ENCODE measurements at regions not wholly inside any gene's neighbourhood (a gene's known extent, or its start where the extent isn't known, plus 50 kb on each side); places are given as distances from the start of the nearest gene placed in this dataset.

DNA sequence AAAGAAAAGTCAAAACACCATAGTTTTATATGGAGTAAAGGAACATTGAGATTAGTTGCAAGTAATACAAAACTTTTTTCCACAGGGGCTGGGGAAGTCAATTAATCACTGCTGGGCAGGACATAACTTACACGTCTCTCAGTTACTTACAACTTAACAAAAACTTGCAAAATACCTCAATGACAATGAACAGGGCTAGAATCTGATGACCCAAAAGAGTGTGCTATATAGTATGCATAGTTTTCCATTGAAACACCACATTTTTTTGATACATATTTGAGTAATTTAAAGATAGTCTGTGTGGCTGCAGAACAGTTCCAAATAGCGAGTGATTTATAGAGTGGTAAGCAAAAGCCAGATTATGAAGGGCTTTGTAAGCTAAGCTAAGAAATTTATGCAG, 172.3 kb upstream of the TRPC5 start:
- Histone ChIP-seq H3K9ac (ENCODE audit: insufficient read depth, low read length) (no peak overlapping the region), H3K9me3 (ENCODE audit: control insufficient read depth, insufficient read depth, low read depth, low read length) (no peaks in the 10 kb centered on the region), H4K20me1 (ENCODE audit: control insufficient read depth, extremely low read depth, insufficient read depth, low read length) (no peaks in the 10 kb centered on the region), H3K27me3 (ENCODE audit: control insufficient read depth, insufficient read depth, low read length) (no peaks in the 10 kb centered on the region), H3K27ac (ENCODE audit: insufficient read depth, low read length) (no peak overlapping the region), H3K36me3 (ENCODE audit: control insufficient read depth, insufficient read depth, low read length) (no peaks in the 10 kb centered on the region), H3K79me2 (ENCODE audit: control insufficient read depth, insufficient read depth, low read length) (no peaks in the 10 kb centered on the region), H3K4me2 (ENCODE audit: extremely low read depth, insufficient read depth, low read length) (no peak overlapping the region), H2AFZ (ENCODE audit: low read length) (no peak overlapping the region), H3K4me1 (ENCODE audit: control insufficient read depth, extremely low read depth, insufficient read depth, low read length) (no peaks in the 10 kb centered on the region), H3K4me3 (replicated peaks in 1 of 4; ENCODE audit: control extremely low read depth in 1 of 4, insufficient read depth in 1 of 4, low read depth in 3 of 4, low read length in 4 of 4) (no peak overlapping the region)
- no peak for TF ChIP-seq EZH2 (IDR thresholded peaks at IDR 0.05; ENCODE audit: low read length, missing control alignments)
- TF ChIP-seq, protein P1, sequence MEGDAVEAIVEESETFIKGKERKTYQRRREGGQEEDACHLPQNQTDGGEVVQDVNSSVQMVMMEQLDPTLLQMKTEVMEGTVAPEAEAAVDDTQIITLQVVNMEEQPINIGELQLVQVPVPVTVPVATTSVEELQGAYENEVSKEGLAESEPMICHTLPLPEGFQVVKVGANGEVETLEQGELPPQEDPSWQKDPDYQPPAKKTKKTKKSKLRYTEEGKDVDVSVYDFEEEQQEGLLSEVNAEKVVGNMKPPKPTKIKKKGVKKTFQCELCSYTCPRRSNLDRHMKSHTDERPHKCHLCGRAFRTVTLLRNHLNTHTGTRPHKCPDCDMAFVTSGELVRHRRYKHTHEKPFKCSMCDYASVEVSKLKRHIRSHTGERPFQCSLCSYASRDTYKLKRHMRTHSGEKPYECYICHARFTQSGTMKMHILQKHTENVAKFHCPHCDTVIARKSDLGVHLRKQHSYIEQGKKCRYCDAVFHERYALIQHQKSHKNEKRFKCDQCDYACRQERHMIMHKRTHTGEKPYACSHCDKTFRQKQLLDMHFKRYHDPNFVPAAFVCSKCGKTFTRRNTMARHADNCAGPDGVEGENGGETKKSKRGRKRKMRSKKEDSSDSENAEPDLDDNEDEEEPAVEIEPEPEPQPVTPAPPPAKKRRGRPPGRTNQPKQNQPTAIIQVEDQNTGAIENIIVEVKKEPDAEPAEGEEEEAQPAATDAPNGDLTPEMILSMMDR (conservative IDR thresholded peaks at IDR 0.05 in 1 of 2, IDR thresholded peaks at IDR 0.05 in 1 of 2; ENCODE audit: low read depth in 1 of 2, low read length in 2 of 2): no peak
- DNase-seq (ENCODE audit: low read depth in 2 of 2): peak in 1 of 2 donors; percentile 7

DNA sequence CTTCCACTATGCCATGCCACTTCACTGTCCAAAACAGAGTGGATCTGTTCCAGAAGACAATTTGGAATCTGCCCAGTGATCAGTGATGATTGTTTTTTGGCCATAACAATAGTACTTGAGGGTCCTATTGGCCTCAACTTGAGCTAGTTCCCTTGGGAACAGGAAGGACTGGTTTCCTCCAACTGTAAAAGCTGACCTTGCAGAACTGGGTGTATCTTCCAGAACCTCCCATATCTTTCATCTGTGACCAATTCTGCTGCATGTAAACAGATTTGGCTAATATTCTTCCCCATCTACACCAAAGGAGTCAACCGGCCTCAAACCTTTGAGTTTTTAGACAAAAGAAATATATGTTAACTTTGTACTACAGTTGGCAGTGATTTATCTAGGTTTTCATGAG, 165.1 kb upstream of the TRPC5 start:
- DNase-seq (ENCODE audit: low read depth in 2 of 2): no peak
- Histone ChIP-seq H3K4me1 (ENCODE audit: control insufficient read depth, extremely low read depth, insufficient read depth, low read length) (no peaks in the 10 kb centered on the region), H4K20me1 (ENCODE audit: control insufficient read depth, extremely low read depth, insufficient read depth, low read length) (no peaks in the 10 kb centered on the region), H3K27me3 (ENCODE audit: control insufficient read depth, insufficient read depth, low read length) (no peaks in the 10 kb centered on the region), H3K4me2 (ENCODE audit: extremely low read depth, insufficient read depth, low read length) (no peak overlapping the region), H3K79me2 (ENCODE audit: control insufficient read depth, insufficient read depth, low read length) (no peaks in the 10 kb centered on the region), H3K27ac (ENCODE audit: insufficient read depth, low read length) (no peak overlapping the region), H3K4me3 (replicated peaks in 1 of 4; ENCODE audit: control extremely low read depth in 1 of 4, insufficient read depth in 1 of 4, low read depth in 3 of 4, low read length in 4 of 4) (no peak overlapping the region), H2AFZ (ENCODE audit: low read length) (no peak overlapping the region), H3K9ac (ENCODE audit: insufficient read depth, low read length) (no peak overlapping the region), H3K36me3 (ENCODE audit: control insufficient read depth, insufficient read depth, low read length) (no peaks in the 10 kb centered on the region), H3K9me3 (ENCODE audit: control insufficient read depth, insufficient read depth, low read depth, low read length) (no peaks in the 10 kb centered on the region)
- no peak for TF ChIP-seq EZH2 (IDR thresholded peaks at IDR 0.05; ENCODE audit: low read length, missing control alignments)
- TF ChIP-seq, protein P1 (conservative IDR thresholded peaks at IDR 0.05 in 1 of 2, IDR thresholded peaks at IDR 0.05 in 1 of 2; ENCODE audit: low read depth in 1 of 2, low read length in 2 of 2): no peak

DNA sequence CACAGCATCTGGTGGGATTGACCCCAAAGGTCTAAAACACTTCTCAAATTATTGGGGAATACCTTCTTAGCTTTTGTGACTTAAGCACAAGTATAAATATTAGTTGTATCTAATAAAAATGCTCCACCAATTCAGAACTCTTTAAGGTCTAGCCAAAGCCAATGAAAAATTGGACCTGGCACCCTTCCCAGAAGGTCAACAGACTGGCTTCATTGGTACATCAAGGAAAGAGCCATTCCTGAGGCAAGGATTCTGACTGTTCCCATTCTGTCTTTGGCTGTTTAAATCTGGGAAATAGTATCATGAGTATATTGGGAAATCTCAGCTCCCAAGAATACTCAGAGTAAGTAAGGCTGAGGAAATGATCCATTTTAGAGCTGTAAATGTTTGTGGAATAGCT, 153.0 kb upstream of the TRPC5 start:
- H3K4me3 ChIP-seq (replicated peaks in 1 of 4; ENCODE audit: control extremely low read depth in 1 of 4, insufficient read depth in 1 of 4, low read depth in 3 of 4, low read length in 4 of 4): no peak overlapping the region
- no peaks in the 10 kb centered on the region for H3K9me3 ChIP-seq (ENCODE audit: control insufficient read depth, insufficient read depth, low read depth, low read length)
- no peaks in the 10 kb centered on the region for H4K20me1 ChIP-seq (ENCODE audit: control insufficient read depth, extremely low read depth, insufficient read depth, low read length)
- no peak overlapping the region for H2AFZ ChIP-seq (ENCODE audit: low read length)
- no peaks in the 10 kb centered on the region for H3K27me3 ChIP-seq (ENCODE audit: control insufficient read depth, insufficient read depth, low read length)
- H3K79me2 ChIP-seq (ENCODE audit: control insufficient read depth, insufficient read depth, low read length): no peaks in the 10 kb centered on the region
- no peak for TF ChIP-seq EZH2 (IDR thresholded peaks at IDR 0.05; ENCODE audit: low read length, missing control alignments)
- TF ChIP-seq, protein P1 (conservative IDR thresholded peaks at IDR 0.05 in 1 of 2, IDR thresholded peaks at IDR 0.05 in 1 of 2; ENCODE audit: low read depth in 1 of 2, low read length in 2 of 2): no peak
- H3K27ac ChIP-seq (ENCODE audit: insufficient read depth, low read length): no peak overlapping the region
- no peak overlapping the region for H3K4me2 ChIP-seq (ENCODE audit: extremely low read depth, insufficient read depth, low read length)
- no peaks in the 10 kb centered on the region for H3K36me3 ChIP-seq (ENCODE audit: control insufficient read depth, insufficient read depth, low read length)
- no peak overlapping the region for H3K9ac ChIP-seq (ENCODE audit: insufficient read depth, low read length)
- peak in 1 of 2 donors; percentile 20 for DNase-seq (ENCODE audit: low read depth in 2 of 2)
- no peaks in the 10 kb centered on the region for H3K4me1 ChIP-seq (ENCODE audit: control insufficient read depth, extremely low read depth, insufficient read depth, low read length)

Data from fibroblast of lung (primary cell).